G401.6 (cell line): ENCODE measurements at regions not wholly inside any gene's neighbourhood (a gene's known extent, or its start where the extent isn't known, plus 50 kb on each side); places are given as distances from the start of the nearest gene placed in this dataset.
"Not testable (repeated sequence)": the region's sequence is repeated elsewhere in the genome, so short reads cannot be mapped to it uniquely, and the experiment has no call there.

Experiments
- FAIRE-seq: peaks from 2 replicates; lab custom pipeline; 2012; peaks lifted over from hg19 to GRCh38; lab: Jason Lieb, UNC

DNA sequence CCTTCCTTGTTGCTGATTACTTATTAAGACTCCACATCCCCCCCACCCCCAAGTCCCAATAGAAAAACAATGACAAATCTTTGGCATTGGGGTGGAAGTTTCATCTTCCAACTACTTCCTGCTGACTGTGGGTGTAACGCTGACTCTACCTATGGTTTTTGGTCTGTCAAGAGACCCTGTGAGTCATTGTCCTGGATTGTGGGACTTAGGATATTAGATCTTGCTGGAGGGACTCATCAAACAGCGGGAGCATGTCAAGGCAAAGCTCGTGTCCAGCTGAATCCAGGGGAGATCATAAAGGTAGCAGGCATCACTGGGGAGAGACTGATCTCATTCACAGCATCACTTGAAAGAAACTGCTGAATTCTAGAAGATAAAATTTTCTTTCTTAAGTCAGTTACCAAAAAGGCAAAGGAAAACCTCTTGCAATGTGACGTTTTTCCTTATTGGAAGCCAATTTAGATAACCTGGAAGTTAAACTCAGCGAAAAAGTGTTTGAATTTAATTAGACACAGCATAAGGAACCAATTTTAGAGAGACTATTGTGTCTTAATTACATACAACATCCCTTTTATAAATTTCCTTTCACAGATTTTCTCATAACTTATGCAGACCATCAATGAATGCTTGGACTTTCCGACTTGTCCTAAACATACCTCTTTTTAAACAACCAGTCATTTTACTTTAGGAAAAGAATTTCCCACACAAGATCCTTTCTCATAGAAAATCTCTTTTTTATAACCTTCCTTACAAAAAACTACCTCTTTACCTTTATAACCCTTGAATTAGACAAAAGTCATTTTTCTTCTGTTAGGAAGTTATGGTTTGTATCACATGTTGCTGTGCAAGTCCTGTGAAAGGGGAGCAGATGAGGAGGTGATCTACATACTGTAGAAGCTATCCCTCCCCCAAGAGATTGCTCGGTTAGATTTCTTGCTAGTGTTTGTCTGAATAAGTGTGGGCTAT lies 94.6 kb upstream of the SCAF11 start:
- FAIRE-seq = no peak

DNA sequence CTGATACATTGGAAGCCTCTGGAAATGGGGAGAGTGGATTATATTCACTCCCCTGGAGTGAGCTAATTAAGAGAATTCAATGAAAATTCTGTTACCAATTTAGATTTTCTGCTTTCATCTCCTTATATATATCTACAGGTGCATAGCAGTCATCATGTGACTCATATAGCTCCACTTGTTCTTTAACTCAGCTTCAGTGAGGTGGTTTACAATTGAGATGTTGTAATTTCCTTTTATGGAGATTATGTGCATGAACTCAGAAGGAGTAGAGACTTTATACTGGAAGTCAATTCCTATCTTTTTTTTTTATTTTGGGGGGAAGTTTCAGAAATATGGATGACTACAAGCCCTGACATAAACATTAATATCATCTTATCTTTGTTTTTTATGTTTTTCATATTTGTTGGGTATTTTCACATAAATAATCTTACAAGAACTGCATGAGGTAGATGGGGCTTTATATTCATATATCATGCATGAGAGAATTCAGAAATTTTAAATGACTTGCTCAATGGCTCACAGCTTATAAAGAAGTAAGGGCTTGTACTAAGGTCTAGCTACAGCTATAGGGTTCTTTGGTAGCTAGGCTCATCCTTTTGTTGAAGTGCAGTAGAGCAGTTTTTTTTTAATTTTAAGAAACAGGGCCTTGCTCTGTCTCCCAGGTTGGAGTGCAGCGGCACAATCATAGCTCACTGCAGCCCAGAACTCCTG lies 92.3 kb upstream of the SCAF11 start:
- FAIRE-seq = no peak

DNA sequence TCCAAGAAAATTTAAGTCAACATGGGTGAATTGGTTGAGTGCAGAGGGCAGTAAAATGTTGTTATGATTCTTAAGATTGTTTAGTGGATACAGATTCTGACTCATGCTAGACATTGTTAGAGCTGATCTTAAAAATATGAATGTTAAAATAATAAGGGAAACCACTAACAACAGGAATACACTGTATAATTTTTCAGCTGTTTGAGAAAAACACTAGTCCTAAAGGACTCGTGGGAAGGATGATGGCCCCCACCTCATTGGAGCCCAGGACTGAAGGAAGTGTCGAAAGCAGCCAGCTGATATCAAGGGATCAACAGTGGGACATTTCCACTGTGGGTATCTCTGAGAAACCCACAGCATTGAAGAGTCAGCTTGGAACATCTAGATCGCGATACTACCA lies 82.9 kb upstream of the SCAF11 start:
- no peak for FAIRE-seq

DNA sequence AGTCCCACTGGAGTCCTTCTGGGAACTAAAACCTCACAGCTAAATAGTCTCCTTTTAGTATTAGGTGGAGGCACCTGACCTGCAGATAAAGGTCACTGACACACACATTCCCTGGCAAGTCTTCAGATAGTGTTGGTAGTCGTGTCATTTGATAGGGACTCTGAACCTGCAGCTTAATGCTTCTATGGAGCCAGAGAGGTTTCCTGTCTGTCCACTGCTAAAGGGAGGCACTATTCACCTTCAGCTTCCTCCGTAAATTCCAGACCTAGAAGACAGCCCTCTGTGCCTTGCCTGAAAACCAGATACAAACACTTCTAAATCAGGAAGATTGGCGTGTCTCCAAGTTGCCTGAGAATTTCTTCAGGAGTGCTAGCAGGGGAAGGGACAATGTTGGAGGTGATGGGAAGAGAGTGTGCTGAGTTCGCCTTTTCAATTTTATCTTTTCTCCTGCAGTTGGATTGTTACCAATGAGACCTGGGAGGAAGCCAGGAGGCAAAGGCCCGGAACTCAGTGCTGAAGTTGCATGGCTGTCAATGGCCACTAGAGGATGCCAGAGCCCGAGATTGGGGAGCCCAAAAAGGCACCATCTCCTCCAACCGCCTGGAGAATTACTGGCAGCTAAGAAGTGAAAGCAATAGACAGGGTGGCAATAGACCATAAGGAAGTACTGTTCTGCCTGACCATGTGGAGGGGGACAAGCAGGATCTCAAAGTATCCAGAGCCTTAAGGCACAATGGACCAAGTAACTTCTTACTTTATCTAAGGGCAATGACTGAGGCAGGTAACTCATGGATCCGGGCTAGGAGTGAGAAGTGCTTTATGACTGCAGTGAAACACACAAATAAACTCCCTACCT lies 81.6 kb upstream of the SCAF11 start:
- no peak for FAIRE-seq

DNA sequence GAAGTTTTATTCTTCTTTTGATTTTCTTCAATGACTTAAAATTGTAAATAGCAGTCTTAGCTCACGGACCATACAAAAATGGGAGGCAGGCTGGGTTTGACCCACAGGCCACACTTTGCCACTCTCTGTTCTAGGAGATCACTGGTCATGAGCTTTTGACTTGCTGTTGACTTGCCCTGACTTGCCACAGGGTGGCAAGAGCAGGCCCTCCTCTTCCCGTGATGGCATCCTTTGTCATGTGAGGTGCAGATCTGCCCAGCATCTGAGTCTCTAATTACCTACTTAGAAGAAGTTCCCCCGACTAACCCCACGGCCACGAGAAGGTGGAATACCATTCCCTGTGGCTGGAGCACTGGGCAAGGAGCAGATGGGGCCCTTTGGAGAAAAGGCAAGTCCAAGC lies 81.0 kb upstream of the SCAF11 start:
- FAIRE-seq = no peak

DNA sequence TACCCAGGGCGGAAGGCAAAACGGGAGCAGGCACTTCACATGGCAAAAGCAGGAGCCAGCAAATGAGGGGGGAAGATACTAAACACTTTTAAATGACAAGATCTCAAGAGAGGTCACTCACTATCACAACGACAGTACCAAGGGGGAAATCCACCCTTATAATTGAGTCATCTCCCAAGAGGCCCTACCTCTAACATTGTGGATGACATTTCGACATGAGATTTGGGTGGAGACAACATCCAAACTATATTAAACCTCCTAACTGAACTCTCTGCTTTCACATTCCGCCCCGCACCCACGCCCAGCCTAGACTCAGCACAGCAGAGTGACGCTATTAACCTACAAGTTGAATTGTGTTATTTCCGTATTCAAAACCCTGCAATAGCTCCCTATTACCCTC lies 76.7 kb upstream of the SCAF11 start:
- FAIRE-seq = no peak

DNA sequence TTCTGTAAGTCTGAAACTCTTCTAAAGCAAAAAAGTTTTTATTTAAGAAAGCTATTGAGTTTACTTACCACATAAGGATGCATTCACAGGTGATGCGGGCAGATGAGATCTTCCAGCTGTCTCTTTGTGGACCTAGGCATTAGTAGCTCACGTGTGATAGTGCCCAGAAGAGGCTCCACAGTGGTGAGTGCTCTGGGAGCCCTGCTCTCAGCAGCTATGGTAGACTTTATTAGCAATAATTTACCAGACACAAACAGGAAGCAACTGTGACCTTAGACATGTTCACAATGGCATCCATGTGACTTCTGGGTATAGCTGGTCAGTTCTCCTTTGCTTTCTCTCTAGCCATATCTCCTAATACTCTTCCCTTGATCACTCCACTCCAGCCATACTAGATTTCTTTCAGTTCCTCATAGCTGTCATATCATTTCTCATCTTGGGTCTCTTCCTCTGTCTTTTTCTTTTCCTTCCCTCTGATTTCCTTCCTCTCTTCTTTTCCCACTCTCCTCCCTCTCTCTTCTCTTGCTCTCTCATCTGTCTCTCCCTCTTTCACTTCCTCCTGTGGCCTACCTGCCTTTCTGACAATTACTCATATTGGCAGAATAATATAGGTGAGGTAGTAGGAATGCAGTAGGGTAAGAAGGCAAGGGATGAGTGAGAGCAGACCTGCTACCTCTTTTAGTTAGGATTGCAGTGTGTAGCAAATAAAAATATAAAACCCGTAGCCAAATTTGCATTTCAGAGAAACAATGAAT lies 75.2 kb upstream of the SCAF11 start:
- no peak for FAIRE-seq

DNA sequence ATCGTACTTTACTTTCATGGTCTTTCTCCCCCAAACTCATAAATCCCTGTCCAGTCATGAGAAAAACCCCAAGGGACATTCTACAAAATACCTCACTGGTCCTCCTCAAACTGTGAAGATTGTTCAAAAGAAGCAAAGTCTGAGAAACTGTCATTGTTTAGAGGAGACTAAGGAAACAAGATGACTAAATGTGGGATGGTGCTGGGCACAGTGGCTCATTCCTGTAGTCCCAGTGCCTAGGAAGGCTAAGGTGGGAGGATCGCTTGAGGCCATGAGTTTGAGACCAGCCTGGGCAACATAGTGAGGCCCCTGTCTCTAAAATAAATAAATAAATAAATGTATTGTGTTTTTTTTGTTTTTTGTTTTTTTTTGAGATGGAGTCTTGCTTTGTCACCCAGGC lies 74.2 kb upstream of the SCAF11 start:
- no peak for FAIRE-seq

DNA sequence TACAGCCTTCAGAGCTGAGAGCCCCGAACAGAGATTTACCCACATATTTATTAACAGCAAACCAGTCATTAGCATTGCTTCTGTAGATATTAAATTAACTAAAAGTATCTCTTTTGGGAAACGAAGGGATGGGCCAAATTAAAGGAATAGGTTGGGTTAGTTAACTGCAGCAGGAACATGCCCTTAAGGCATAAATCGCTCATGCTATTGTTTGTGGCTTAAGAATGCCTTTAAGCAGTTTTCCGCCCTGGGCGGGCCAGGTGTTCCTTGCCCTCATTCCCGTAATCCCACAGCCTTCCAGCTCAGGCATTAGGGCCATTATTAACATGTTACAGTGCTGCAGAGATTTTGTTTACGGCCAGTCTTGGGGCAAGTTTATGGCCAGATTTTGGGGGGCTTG lies 68.3 kb upstream of the SCAF11 start:
- FAIRE-seq = not testable (repeated sequence)

DNA sequence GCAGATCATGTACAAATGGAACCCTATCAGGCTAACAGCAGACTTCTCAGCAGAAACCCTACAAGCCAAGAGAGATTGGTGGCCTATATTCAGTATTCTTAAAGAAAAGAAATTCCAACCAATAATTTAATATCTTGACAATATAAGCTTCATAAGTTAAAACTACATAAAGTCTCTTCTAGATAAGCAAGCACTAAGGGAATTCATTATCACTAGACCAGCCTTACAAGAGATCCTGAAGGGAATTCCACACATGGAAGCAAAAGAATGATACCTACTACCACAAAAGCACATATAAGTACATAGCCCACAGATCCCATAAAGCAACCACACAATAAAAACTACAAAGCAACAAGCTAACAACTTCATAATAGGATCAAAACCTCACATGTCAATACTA lies 60.4 kb upstream of the SCAF11 start:
- FAIRE-seq = no peak

DNA sequence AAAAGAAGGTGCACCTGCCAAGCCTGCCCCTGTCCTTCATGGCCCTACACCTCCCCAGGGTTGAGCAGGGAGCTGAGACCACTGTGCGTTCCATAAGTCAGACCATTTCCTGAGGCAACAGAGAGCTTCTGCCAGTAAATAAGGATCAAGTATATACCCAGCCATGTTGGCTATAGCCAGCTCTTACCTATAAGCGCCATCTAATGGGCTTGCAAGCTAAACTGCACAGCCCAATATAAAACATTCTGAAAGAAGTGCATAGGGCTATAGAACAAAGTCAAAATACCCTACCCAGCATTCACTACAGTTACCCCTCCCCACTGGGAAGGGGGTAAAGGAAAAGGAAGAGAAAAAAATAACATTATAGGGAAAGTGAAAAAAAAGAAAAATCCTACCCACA lies 59.3 kb upstream of the SCAF11 start:
- FAIRE-seq = no peak

DNA sequence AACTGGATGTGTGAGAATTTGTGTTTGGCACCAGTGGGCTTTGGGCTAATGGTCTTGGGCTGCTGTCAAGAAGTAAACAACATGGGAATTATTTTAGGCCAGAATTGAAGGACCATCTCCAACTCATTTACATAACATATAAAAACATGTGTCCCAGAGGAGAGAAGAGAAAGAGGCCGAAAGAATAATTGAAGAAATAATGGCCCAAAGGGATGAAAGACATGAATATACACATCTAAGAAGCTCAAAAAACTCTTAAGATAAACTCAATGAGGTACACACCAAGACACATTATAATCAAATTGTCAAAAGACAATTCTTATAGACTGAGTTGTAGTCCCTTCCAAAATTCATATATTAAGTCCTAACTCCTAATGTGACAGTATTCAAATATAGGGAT lies 56.1 kb upstream of the SCAF11 start:
- FAIRE-seq = no peak

DNA sequence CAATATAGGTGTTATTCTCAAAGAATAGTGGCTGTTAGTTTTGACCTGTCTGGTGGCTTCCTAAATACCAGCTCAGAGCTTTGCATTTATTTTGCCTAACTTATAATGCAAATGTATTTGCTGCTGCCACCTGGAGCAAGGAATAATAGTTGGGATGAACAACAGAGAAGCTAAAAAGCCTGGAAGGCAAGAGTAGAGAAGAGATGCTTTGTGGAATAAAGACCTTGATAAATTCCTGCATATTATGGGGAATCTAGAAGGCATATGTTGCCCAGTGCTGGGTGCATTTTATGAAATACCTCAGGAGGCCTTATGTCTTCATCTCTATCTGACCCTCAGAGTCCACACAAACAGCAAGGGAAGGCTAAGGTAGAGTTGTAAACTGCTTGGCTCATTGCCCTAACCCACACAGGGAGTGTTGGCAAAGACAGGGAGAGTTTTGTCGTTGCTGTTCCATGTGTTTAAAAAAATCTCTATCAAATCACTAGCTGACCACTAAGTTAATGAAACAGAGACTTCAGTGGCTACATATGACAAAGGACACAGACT lies 53.7 kb upstream of the SCAF11 start:
- FAIRE-seq = no peak
